WTC11 (cell line): ENCODE measurements at regions not wholly inside any gene's neighbourhood (a gene's known extent, or its start where the extent isn't known, plus 50 kb on each side); places are given as distances from the start of the nearest gene placed in this dataset.

ENCODE experiments used
- ATAC-seq: fragments of 200-7000 bp; cut with Tn5 transposase; 2 replicates; pipeline ENCODE4 v1.10.0; 2021; ENCODE audit warnings: mild to moderate bottlenecking, moderate library complexity
- CTCF ChIA-PET: fragments of 300-600 bp; sonication (Branson Sonifier 250); formaldehyde crosslinking; loops from one replicate; lab custom pipeline; 2021; ENCODE audit warnings: antibody characterized with exemption; lab: Charles Lee
- POLR2A ChIA-PET: fragments of 350-600 bp; sonication (Branson Sonifier 250); formaldehyde crosslinking; loops from one replicate; lab custom pipeline; 2021; ENCODE audit warnings: antibody characterized with exemption; lab: Charles Lee
- DNase-seq: peaks from one replicate; pipeline ENCODE4 v3.0.0; 2021; ENCODE audit warnings: low spot score
- H3K27ac Mint-ChIP-seq: 2 replicates; pipeline ENCODE4 v1.8.0; 2021; ENCODE audit warnings: mixed read lengths
- H3K27me3 Mint-ChIP-seq: 2 replicates; pipeline ENCODE4 v1.8.0; 2021; ENCODE audit warnings: low read depth, mild to moderate bottlenecking, moderate library complexity, mixed read lengths
- H3K36me3 Mint-ChIP-seq: 2 replicates; pipeline ENCODE4 v1.8.0; 2021; ENCODE audit warnings: mixed read lengths
- H3K4me1 Mint-ChIP-seq: 2 replicates; pipeline ENCODE4 v1.8.0; 2022; ENCODE audit warnings: mixed read lengths
- H3K4me3 Mint-ChIP-seq: 2 replicates; pipeline ENCODE4 v1.8.0; 2021; ENCODE audit warnings: mild to moderate bottlenecking, moderate library complexity, mixed read lengths
- H3K9me3 Mint-ChIP-seq: 2 replicates; pipeline ENCODE4 v1.8.0; 2021; ENCODE audit warnings: mixed read lengths
- AR ChIP-seq: fragments of 250-450 bp; sonication (Bioruptor Pico); IDR thresholded peaks from 2 replicates; pipeline ENCODE4 v1.9.0; 2021; ENCODE audit warnings: mild to moderate bottlenecking
- E2F4 ChIP-seq: sonication (generic); formaldehyde crosslinking; IDR thresholded peaks from 2 replicates; pipeline ENCODE4 v1.8.1; 2022; ENCODE audit warnings: low read depth, mild to moderate bottlenecking, moderate library complexity, missing genetic modification reagents, borderline replicate concordance
- ETV6 ChIP-seq: sonication (generic); formaldehyde crosslinking; IDR thresholded peaks from 2 replicates; pipeline ENCODE4 v1.8.1; 2022; ENCODE audit warnings: mild to moderate bottlenecking, missing genetic modification reagents
- NFYB ChIP-seq: sonication (generic); formaldehyde crosslinking; conservative IDR thresholded peaks from 2 replicates; pipeline ENCODE4 v1.8.0; 2022; ENCODE audit warnings: low read depth, missing genetic modification reagents
- NR2C2 ChIP-seq: sonication (generic); formaldehyde crosslinking; IDR thresholded peaks from 2 replicates; pipeline ENCODE4 v1.8.0; 2022; ENCODE audit warnings: mild to moderate bottlenecking, missing genetic modification reagents
- PRDM15 ChIP-seq: sonication (generic); formaldehyde crosslinking; IDR thresholded peaks from 2 replicates; pipeline ENCODE4 v1.8.0; 2022; ENCODE audit warnings: missing genetic modification reagents
- SOX15 ChIP-seq: fragments of 250-450 bp; sonication (Bioruptor Pico); IDR thresholded peaks from 2 replicates; pipeline ENCODE4 v1.9.0; 2021; ENCODE audit warnings: mild to moderate bottlenecking
- STAT6 ChIP-seq: sonication (generic); formaldehyde crosslinking; conservative IDR thresholded peaks from 2 replicates; pipeline ENCODE4 v1.8.1; 2023; ENCODE audit warnings: mild to moderate bottlenecking, low read depth, missing genetic modification reagents, moderate library complexity
- TEAD1 ChIP-seq: sonication (generic); formaldehyde crosslinking; IDR thresholded peaks from 2 replicates; pipeline ENCODE4 v1.8.0; 2022; ENCODE audit warnings: mild to moderate bottlenecking, missing genetic modification reagents
- ZNF317 ChIP-seq: sonication (generic); formaldehyde crosslinking; IDR thresholded peaks from 2 replicates; pipeline ENCODE4 v1.8.1; 2023; ENCODE audit warnings: low read depth, mild to moderate bottlenecking, moderate library complexity, missing genetic modification reagents, borderline replicate concordance
- ZNF512 ChIP-seq: sonication (generic); formaldehyde crosslinking; IDR thresholded peaks from 2 replicates; pipeline ENCODE4 v1.8.1; 2022; ENCODE audit warnings: missing genetic modification reagents, borderline replicate concordance
- TF ChIP-seq, protein P1 (sequence below): sonication (generic); formaldehyde crosslinking; IDR thresholded peaks from 2 replicates; pipeline ENCODE4 v1.8.0; 2022; ENCODE audit warnings: mild to moderate bottlenecking, missing genetic modification reagents
- TF ChIP-seq, protein P2 (sequence below): sonication (generic); formaldehyde crosslinking; conservative IDR thresholded peaks from 2 replicates; pipeline ENCODE4 v1.8.1; 2022; ENCODE audit warnings: mild to moderate bottlenecking, missing genetic modification reagents

DNA sequence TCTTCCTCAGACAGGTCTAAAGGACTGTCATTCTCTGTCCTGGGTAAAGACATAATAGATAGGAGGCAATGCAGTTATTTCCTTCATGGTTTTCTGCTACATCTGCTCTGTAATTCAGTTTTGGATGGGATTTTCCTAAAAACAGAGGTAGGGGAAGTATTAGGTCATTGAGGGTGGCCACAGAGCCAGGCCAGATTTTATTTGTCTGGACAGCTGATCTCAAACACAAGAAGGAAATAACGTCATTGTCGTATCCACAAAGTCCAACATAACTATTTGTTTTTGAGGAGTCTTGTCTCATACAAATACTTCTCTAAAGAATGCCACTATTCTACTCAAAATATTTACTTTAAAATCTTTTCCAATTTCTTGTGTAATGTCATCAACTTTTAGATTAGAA, 154.8 kb upstream of the MAP2 start (continued):
- no peak for TF ChIP-seq ZNF512 (CRISPR knock-in tag)
- no peak for TF ChIP-seq NFYB (CRISPR knock-in tag)
- TF ChIP-seq TEAD1 (CRISPR knock-in tag), result no peak
- TF ChIP-seq ETV6, result no peak
- no peak for TF ChIP-seq SOX15 (CRISPR knock-in tag)
- TF ChIP-seq AR (CRISPR knock-in tag), result no peak
- TF ChIP-seq PRDM15 (CRISPR knock-in tag), result no peak
- TF ChIP-seq ZNF317 (CRISPR knock-in tag), result no peak
- TF ChIP-seq, protein P1, sequence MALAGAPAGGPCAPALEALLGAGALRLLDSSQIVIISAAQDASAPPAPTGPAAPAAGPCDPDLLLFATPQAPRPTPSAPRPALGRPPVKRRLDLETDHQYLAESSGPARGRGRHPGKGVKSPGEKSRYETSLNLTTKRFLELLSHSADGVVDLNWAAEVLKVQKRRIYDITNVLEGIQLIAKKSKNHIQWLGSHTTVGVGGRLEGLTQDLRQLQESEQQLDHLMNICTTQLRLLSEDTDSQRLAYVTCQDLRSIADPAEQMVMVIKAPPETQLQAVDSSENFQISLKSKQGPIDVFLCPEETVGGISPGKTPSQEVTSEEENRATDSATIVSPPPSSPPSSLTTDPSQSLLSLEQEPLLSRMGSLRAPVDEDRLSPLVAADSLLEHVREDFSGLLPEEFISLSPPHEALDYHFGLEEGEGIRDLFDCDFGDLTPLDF, result no peak
- TF ChIP-seq NR2C2 (CRISPR knock-in tag), result no peak
- TF ChIP-seq, protein P2, sequence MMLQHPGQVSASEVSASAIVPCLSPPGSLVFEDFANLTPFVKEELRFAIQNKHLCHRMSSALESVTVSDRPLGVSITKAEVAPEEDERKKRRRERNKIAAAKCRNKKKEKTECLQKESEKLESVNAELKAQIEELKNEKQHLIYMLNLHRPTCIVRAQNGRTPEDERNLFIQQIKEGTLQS (CRISPR knock-in tag), result no peak

GRCh38 chr2:209276000-209276399, 147.8 kb upstream of the MAP2 start:
- peaks cover 28% of the 10 kb centered on the region for H3K4me1 Mint-ChIP-seq
- H3K9me3 Mint-ChIP-seq, result peaks cover 6% of the 10 kb centered on the region
- no peak overlapping the region for H3K27ac Mint-ChIP-seq
- no peak overlapping the region for H3K4me3 Mint-ChIP-seq
- DNase-seq, result no peak
- H3K27me3 Mint-ChIP-seq, result no peaks in the 10 kb centered on the region; the same call in 1 of the 2 replicates
- CTCF ChIA-PET, result no interaction called here
- POLR2A ChIA-PET, result no interaction called here
- H3K36me3 Mint-ChIP-seq, result peaks cover 3% of the 10 kb centered on the region; the same call in 1 of the 2 replicates
- no peak for ATAC-seq
- TF ChIP-seq E2F4 (CRISPR knock-in tag), result no peak
- TF ChIP-seq, protein P1, result no peak
- TF ChIP-seq STAT6 (CRISPR knock-in tag), result no peak
- TF ChIP-seq, protein P2 (CRISPR knock-in tag), result no peak
- no peak for TF ChIP-seq ETV6
- no peak for TF ChIP-seq TEAD1 (CRISPR knock-in tag)
